ENCODE measurements at regions not wholly inside any gene's neighbourhood (a gene's known extent, or its start where the extent isn't known, plus 50 kb on each side); places are given as distances from the start of the nearest gene placed in this dataset.

DNA sequence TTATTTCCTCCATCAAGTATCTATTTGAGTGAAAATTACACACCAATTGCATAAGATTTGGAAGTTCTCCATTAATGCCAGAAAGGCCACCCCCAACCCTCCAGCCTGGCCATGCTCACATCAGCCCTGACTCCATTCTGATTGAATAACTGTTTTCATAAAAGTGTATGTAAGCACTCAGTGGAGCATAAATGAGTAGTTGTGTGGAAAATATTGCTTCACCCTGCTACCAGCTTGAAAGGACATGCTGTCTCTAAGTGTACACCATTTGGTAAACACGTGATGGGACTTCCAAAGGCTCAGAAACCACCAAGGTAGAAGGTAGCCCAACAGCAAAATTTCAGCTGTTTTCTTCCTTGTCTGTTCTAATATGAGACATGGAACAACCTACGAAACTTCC, 393.8 kb downstream of the ZNF385D start:
- H3K4me1 Mint-ChIP-seq: no peaks in the 10 kb centered on the region
- no peak overlapping the region for H3K4me3 Mint-ChIP-seq
- H3K36me3 Mint-ChIP-seq: peaks cover 0 to 4% (median 0%) of the 10 kb centered on the region in 3 donors
- peaks cover 0 to 3% (median 2%) of the 10 kb centered on the region in 3 donors for H3K27me3 Mint-ChIP-seq (ENCODE audit: low read depth in 3 of 3)
- H3K27ac Mint-ChIP-seq: no peak overlapping the region
- no peak for DNase-seq
- peaks cover 6 to 32% (median 28%) of the 10 kb centered on the region in 6 donors for H3K9me3 Mint-ChIP-seq

DNA sequence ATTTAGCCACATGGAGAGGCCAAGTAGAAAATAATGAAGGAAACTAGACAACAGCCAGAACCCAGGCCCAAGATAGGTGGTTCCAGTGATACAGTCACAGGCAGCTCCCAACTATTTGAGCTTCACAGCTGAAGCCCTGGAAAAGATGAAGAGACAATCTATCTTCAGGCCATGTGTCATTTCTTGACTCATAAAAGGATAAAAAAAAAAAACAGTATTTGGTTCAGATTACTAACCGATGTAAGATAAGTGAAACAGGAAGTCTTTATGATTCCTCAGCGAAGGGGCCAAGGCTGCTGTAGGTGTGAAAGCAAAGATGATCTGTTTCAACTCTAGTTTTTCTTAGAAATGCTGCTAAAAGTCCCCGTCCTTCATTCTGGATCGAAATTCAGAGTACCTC, 394.6 kb downstream of the ZNF385D start:
- no peak overlapping the region for H3K4me3 Mint-ChIP-seq
- H3K36me3 Mint-ChIP-seq: peaks cover 0 to 4% (median 0%) of the 10 kb centered on the region in 3 donors
- H3K9me3 Mint-ChIP-seq: peaks cover 9 to 32% (median 28%) of the 10 kb centered on the region in 6 donors
- no peaks in the 10 kb centered on the region for H3K4me1 Mint-ChIP-seq
- peaks cover 0 to 3% (median 2%) of the 10 kb centered on the region in 3 donors for H3K27me3 Mint-ChIP-seq (ENCODE audit: low read depth in 3 of 3)
- no peak for DNase-seq
- H3K27ac Mint-ChIP-seq: no peak overlapping the region

DNA sequence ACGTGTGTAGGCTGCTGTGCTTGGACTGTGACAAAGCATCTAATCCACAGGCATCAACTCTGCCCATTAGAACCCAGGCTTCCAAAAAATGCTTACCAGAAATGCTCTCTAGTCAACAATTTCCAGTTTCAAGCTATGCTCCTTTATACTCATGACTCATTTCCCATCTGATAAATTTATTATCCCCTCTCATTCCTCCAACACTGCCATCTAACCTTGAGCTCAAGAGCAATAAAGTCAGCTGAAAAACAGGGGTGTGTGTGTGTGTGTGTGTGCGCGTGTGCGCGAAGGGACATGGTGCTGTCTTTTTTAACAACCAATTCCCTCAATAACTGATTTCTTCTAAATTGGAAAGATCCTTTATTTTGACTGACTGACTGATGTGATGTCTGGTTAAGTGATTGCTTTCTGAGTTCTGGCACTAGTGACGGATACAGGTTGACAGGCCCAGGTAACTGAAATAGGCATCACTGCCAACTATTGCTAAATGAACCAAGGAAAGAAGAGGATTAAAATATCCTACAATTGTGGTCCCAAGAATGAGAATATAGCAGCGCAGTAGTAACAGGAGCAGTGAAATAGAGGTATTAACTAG, 405.5 kb downstream of the ZNF385D start:
- H3K27ac Mint-ChIP-seq: no peak overlapping the region
- H3K27me3 Mint-ChIP-seq (ENCODE audit: low read depth in 3 of 3): peaks cover 0 to 1% (median 1%) of the 10 kb centered on the region in 3 donors
- H3K36me3 Mint-ChIP-seq: no peaks in the 10 kb centered on the region

DNA sequence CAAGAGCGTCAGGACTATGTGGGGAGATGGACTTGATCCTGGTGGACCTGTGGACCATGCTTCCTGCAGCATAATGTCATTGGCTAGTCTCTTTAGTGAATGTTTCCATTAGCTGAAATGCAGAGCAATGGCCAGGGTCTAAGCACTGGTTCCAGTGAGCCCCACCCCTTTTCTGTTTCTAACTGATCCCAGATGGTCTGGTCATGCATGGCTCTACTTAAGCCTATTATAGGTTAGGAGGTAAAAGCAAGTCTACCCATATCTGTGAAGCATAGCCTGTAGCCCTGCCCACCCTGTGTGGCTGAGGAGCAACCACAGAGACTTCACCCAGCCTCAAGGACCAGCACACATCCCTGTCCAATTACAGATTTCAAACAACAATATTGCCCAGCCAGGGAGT, 419.2 kb downstream of the ZNF385D start:
- H3K9me3 Mint-ChIP-seq: peaks cover 4 to 54% (median 15%) of the 10 kb centered on the region in 6 donors
- peaks cover 0 to 6% of the 10 kb centered on the region in 2 donors for H3K4me1 Mint-ChIP-seq
- H3K27ac Mint-ChIP-seq: no peak overlapping the region
- H3K36me3 Mint-ChIP-seq: peaks cover 0 to 4% (median 3%) of the 10 kb centered on the region in 3 donors
- DNase-seq: no peak
- H3K4me3 Mint-ChIP-seq: no peak overlapping the region
- H3K27me3 Mint-ChIP-seq (ENCODE audit: low read depth in 3 of 3): no peaks in the 10 kb centered on the region

More for the DNA sequence above, 405.5 kb downstream of the ZNF385D start:
- no peak overlapping the region for H3K4me3 Mint-ChIP-seq
- H3K4me1 Mint-ChIP-seq: no peaks in the 10 kb centered on the region
- peaks cover 5 to 44% (median 30%) of the 10 kb centered on the region in 6 donors for H3K9me3 Mint-ChIP-seq
- no peak for DNase-seq

DNA sequence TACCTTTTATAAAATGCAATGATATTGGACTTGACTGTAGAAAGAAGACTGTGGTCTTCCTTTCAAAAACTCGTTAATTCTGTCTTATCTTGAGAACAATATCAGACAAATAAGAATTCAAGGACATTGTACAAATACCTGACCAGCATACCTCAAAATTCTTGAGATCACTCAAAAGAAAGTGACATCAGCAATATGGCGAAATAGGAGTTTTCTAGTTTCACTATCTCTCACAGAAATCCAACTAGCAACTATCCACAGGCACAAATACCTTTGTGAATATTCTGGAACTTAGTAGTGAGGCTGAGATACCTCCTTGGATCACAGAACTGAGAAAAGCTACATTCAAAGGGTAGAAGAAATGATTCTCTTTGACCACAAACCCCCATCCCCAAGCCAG, 419.7 kb downstream of the ZNF385D start:
- Mint-ChIP-seq H3K27me3 (ENCODE audit: low read depth in 3 of 3) (no peaks in the 10 kb centered on the region), H3K27ac (no peak overlapping the region)

DNA sequence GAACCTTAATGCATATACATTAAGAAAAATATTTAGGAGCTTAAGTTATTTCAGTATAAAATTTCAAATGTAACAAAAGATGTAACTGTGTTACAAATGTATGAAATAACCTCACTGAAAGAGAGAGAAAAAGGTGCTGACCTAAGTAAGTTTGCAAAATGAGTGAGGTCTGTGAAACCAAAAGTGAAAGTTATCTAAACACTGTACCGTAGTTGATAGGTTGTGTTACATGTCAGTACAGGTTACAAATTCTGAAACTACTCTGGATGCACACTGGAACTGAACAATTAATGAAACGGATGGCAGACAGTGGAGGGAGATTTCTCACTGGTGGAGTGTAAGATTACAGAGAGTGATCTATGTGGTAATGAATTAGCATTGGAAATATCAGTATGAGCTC, 420.7 kb downstream of the ZNF385D start:
- H3K9me3 Mint-ChIP-seq: peaks cover 3 to 45% (median 12%) of the 10 kb centered on the region in 6 donors
- H3K36me3 Mint-ChIP-seq: peaks cover 0 to 3% (median 0%) of the 10 kb centered on the region in 3 donors
- H3K4me1 Mint-ChIP-seq: peaks cover 0 to 6% of the 10 kb centered on the region in 2 donors
- no peaks in the 10 kb centered on the region for H3K27me3 Mint-ChIP-seq (ENCODE audit: low read depth in 3 of 3)
- no peak overlapping the region for H3K27ac Mint-ChIP-seq
- H3K4me3 Mint-ChIP-seq: peak overlapping the region in 3 of 5 donors; percentile 7 to 59 (median 30)
- DNase-seq: no peak

More for the DNA sequence above, 419.7 kb downstream of the ZNF385D start:
- no peak for DNase-seq
- peaks cover 0 to 6% of the 10 kb centered on the region in 2 donors for H3K4me1 Mint-ChIP-seq
- no peak overlapping the region for H3K4me3 Mint-ChIP-seq
- peaks cover 4 to 49% (median 14%) of the 10 kb centered on the region in 6 donors for H3K9me3 Mint-ChIP-seq
- peaks cover 0 to 3% (median under 1%) of the 10 kb centered on the region in 3 donors for H3K36me3 Mint-ChIP-seq

DNA sequence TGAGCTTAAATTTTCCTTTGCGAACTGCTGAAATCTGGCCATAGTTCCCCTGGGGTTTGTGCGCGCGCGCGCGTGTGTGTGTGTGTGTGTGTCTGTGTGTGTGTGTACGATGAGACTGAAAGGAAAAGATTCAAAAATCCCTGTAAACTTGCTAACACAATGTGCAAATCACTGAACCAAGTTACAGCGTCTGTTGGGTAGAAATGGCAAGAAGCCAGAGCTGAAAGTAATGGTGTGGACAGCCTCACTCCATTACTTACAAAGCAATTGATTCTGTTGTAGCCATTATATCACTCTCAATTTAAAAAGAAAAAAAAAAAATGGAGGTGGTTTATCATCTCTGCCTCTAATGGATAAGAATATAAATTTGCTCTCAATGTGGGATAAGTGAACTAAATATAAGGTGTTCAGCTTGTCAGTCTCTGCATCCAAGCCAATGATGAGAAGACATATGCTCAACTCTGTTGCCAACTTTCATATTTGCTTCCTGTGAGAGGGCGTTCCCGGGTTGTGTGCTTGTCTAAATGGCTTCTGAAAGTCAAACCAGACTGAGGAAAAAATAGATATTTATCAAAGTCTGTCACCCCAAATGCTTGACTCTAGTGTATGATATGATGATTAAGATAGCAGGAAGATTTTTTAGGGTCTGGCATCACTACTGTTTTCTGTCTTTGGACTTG, 422.2 kb downstream of the ZNF385D start:
- peaks cover 0 to 3% (median 0%) of the 10 kb centered on the region in 3 donors for H3K36me3 Mint-ChIP-seq
- no peak for DNase-seq
- H3K27ac Mint-ChIP-seq: no peak overlapping the region
- peak overlapping the region in 1 of 5 donors; percentile 23 for H3K4me3 Mint-ChIP-seq
- peaks cover 0 to 6% of the 10 kb centered on the region in 2 donors for H3K4me1 Mint-ChIP-seq
- H3K27me3 Mint-ChIP-seq (ENCODE audit: low read depth in 3 of 3): no peaks in the 10 kb centered on the region
- H3K9me3 Mint-ChIP-seq: peaks cover 3 to 33% (median 11%) of the 10 kb centered on the region in 6 donors

DNA sequence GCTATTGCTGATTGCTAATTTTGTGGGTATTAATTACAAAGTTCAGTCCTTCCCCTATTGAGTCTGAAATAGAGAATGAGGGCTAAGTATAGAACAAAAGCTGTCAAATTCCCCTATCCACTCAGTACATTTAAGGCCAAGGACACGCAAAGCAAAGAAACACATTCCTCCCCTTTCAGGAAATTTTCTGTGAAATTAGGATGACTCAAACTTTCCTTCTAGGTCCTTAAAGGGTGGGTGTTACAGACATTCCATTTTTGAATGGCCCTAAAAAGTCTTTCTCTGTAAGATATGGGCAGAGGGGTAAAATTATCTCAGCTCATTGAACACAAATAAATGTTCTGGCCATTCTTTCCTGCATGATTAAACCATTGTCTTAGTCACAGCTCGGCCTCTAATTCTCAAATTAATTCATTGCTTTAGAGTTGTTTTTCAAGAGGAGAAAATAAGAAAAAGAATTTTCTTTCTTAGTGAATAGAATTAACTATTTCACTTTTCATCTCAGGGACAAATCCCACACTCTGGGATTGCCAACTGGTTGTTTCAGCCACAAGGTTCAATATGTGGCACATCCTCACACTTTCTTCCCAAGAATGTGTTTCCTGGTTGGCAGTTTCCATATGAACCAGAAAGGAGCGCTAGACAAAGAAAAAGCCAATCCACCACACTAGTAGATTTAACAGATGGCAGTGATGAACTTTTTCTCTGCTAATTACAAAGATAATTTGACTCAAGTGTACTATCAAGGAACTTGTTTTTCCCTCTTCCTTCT, 424.1 kb downstream of the ZNF385D start:
- Mint-ChIP-seq H3K27ac (no peak overlapping the region), H3K4me1 (peaks cover 0 to 6% of the 10 kb centered on the region in 2 donors), H3K4me3 (no peak overlapping the region), H3K36me3 (peaks cover 0 to 3% (median 0%) of the 10 kb centered on the region in 3 donors), H3K27me3 (ENCODE audit: low read depth in 3 of 3) (no peaks in the 10 kb centered on the region), H3K9me3 (peaks cover 0 to 28% (median 7%) of the 10 kb centered on the region in 6 donors)
- no peak for DNase-seq

DNA sequence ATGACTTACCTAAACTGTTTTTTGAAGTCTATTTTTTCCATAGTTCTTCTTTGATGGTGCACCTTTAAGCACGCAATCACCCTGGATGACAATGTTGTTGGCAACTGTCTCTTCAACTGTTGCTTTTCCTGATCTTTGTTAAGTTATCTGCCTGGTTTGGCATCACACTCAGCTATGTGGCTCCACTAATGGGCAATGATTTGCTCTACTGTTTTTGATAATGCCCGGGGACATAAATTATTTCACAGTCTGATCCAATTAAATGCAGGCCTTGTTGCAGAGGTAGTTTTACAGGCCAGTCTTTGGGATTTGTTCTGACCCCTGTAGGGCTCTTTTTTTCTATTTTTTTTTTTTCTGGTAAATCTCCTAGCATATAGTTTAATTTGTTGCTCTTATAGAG, 436.3 kb downstream of the ZNF385D start:
- Mint-ChIP-seq H3K27ac (no peak overlapping the region), H3K4me1 (no peaks in the 10 kb centered on the region)

DNA sequence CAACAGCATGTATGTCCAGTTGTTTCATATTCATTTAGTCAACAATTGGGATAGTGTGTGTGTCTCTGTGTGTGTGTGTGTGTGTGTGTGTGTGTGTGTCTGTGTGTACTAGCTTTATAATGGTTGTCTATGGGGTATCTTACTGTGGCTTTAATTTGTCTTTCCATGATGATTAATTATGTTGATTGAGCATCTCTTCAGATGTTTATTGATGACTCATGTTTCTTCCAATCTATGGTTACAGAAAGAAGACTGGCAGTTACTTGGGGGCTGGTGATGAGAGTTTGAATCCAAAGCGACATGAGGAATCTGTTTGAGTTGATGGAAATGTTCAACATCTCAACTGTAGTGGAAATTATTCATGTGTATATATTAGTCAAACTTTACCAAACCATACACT, 440.1 kb downstream of the ZNF385D start:
- peaks cover 6 to 46% (median 24%) of the 10 kb centered on the region in 6 donors for H3K9me3 Mint-ChIP-seq
- H3K4me3 Mint-ChIP-seq: no peak overlapping the region
- H3K27me3 Mint-ChIP-seq (ENCODE audit: low read depth in 3 of 3): peaks cover 0 to 2% (median 0%) of the 10 kb centered on the region in 3 donors
- H3K4me1 Mint-ChIP-seq: no peaks in the 10 kb centered on the region
- no peak for DNase-seq
- peaks cover 0 to 5% (median 0%) of the 10 kb centered on the region in 3 donors for H3K36me3 Mint-ChIP-seq
- H3K27ac Mint-ChIP-seq: no peak overlapping the region

More for the DNA sequence above, 436.3 kb downstream of the ZNF385D start:
- Mint-ChIP-seq H3K4me3 (no peak overlapping the region), H3K27me3 (ENCODE audit: low read depth in 3 of 3) (no peaks in the 10 kb centered on the region), H3K36me3 (peaks cover 0 to 5% (median 0%) of the 10 kb centered on the region in 3 donors), H3K9me3 (peaks cover 10 to 63% (median 28%) of the 10 kb centered on the region in 6 donors)
- no peak for DNase-seq

DNA sequence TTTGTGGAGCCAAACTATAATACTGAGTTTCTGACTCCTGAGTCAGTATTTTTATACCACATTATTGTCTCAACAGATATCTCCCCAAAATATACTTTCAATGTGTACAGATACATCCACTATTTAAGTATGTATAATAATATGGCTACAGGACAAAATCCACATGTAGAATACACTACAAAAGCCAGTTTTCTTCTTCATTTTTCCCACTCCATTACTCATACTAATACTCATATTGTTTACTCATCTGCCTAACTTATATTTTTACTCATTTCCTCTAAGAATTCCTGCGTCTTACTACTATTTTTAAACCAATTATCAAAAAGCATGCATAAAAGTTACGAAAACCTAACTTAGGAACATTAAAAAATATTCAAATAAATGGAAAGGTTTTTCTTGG, 440.8 kb downstream of the ZNF385D start:
- no peak for DNase-seq
- peaks cover 0 to 5% (median 0%) of the 10 kb centered on the region in 3 donors for H3K36me3 Mint-ChIP-seq
- H3K27ac Mint-ChIP-seq: no peak overlapping the region
- H3K9me3 Mint-ChIP-seq: peaks cover 12 to 46% (median 26%) of the 10 kb centered on the region in 6 donors
- no peaks in the 10 kb centered on the region for H3K4me1 Mint-ChIP-seq
- peaks cover 0 to 2% (median 0%) of the 10 kb centered on the region in 3 donors for H3K27me3 Mint-ChIP-seq (ENCODE audit: low read depth in 3 of 3)
- H3K4me3 Mint-ChIP-seq: no peak overlapping the region

DNA sequence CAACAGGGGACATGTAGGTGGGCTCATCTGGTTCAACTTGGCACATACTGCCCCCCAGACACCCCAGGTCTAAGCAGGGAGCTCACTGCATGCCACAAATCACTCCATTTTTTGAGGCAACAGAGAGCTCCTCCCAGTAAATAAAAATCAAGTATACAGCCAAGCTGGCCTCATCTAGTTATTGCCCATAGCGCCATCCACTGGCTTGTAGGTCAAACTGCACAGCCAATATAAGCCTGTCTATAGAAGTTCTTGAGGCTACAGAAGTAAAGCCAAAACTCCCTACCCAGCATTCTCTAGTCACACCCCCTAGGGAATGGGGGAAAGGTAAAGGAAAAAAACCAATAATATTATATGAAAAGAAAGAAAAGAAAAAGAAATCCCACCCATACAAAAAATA, 453.7 kb downstream of the ZNF385D start:
- Mint-ChIP-seq H3K9me3 (peaks cover 23 to 69% (median 37%) of the 10 kb centered on the region in 6 donors), H3K4me3 (no peak overlapping the region), H3K27me3 (ENCODE audit: low read depth in 3 of 3) (peaks cover 0 to 2% (median 0%) of the 10 kb centered on the region in 3 donors), H3K27ac (no peak overlapping the region), H3K36me3 (no peaks in the 10 kb centered on the region), H3K4me1 (no peaks in the 10 kb centered on the region)
- no peak for DNase-seq

DNA sequence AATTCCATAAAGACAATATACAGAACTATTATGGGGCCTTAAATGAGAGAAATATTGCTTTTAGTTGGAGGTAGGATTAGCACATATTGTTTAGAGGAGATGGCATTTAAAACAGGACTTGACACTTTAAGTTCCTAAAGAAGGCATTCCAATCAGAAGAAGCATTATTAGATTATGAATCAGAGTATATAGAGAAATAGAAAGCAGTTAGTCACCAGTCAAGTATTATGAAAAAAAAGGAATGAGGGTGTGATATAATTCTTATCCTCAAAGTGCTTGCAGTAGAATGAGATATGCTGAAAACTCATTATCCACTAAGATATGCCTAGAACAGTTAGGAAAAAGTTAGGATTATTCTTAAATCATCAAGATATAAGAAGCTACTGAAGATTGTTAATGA, 456.2 kb downstream of the ZNF385D start:
- Mint-ChIP-seq H3K4me3 (no peak overlapping the region), H3K27ac (no peak overlapping the region), H3K4me1 (no peaks in the 10 kb centered on the region), H3K36me3 (no peaks in the 10 kb centered on the region), H3K9me3 (peaks cover 20 to 51% (median 32%) of the 10 kb centered on the region in 6 donors), H3K27me3 (ENCODE audit: low read depth in 3 of 3) (no peaks in the 10 kb centered on the region)
- DNase-seq: no peak

DNA sequence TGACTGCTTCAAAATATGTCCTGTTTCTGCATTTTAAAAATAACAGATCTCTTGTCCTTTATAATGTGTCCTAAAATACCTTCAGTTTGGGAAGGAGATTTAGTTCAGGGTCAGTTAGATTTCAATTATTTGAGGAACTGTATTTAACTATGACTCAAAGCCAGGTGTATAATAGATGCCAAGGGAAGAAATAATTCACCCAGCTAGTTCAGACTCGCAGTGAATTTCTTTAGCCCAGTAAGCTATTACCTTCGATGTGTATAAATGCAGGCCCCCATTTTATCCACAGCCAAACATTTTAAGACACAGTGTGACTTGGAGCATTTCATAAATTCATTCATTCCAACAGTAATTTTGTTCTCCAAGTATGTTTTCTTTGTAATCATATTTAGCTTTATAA, 458.0 kb downstream of the ZNF385D start:
- Mint-ChIP-seq H3K27ac (no peak overlapping the region), H3K4me3 (no peak overlapping the region), H3K27me3 (ENCODE audit: low read depth in 3 of 3) (no peaks in the 10 kb centered on the region), H3K9me3 (peaks cover 8 to 44% (median 30%) of the 10 kb centered on the region in 6 donors), H3K36me3 (no peaks in the 10 kb centered on the region), H3K4me1 (no peaks in the 10 kb centered on the region)
- DNase-seq: no peak
